IMR-90 (cell line): ENCODE measurements at regions not wholly inside any gene's neighbourhood (a gene's known extent, or its start where the extent isn't known, plus 50 kb on each side); places are given as distances from the start of the nearest gene placed in this dataset.

ENCODE experiments used
- ATAC-seq: fragments of 200-7000 bp; cut with Tn5 transposase; 2 replicates; pipeline ENCODE4 v1.9.1; 2020; ENCODE audit warnings: low read depth, mild to moderate bottlenecking, moderate library complexity
- BruUV-seq: library from RNA; stranded (reverse); fragments of 400-500 nt; replicated peaks from 2 replicates; lab custom pipeline; 2021; lab: Mats Ljungman, UMichigan
- CTCF ChIA-PET: fragments of 300-600 bp; formaldehyde crosslinking; extraction: SDS; loops from one replicate; lab custom pipeline; 2021; ENCODE audit warnings: antibody characterized with exemption; lab: Yijun Ruan, JAX
- POLR2A ChIA-PET: fragments of 300-600 bp; sonication (Branson Sonifier 250); formaldehyde crosslinking; loops from one replicate; lab custom pipeline; 2022; ENCODE audit warnings: antibody characterized with exemption; ENCODE audit not compliant: unreplicated experiment; lab: Charles Lee
- DNase-seq: peaks from one replicate; pipeline ENCODE4 v3.0.0; 2013
- H2AFZ ChIP-seq: replicated peaks from 2 replicates; pipeline ENCODE3; 2013; ENCODE audit warnings: low read length, mild to moderate bottlenecking; ENCODE audit not compliant: poor library complexity
- H2AK5ac ChIP-seq: 2 replicates; pipeline ENCODE4 v1.6.1; 2013; ENCODE audit warnings: low read depth, low read length, inconsistent platforms
- H2AK9ac ChIP-seq: replicated peaks from 2 replicates; pipeline ENCODE3; 2013; ENCODE audit warnings: mild to moderate bottlenecking, low read depth, low read length, moderate library complexity; ENCODE audit not compliant: poor library complexity
- H2BK120ac ChIP-seq: 2 replicates; pipeline ENCODE4 v1.6.1; 2013; ENCODE audit warnings: low read depth, low read length, inconsistent platforms
- H2BK15ac ChIP-seq: 3 replicates; pipeline ENCODE4 v1.6.1; 2013; ENCODE audit warnings: low read depth, low read length, inconsistent platforms
- H2BK20ac ChIP-seq: 2 replicates; pipeline ENCODE4 v1.6.1; 2013; ENCODE audit warnings: low read depth, mild to moderate bottlenecking, inconsistent platforms, low read length, moderate library complexity
- H2BK5ac ChIP-seq: 2 replicates; pipeline ENCODE4 v1.6.1; 2013; ENCODE audit warnings: mild to moderate bottlenecking, low read depth, low read length, inconsistent platforms; ENCODE audit not compliant: poor library complexity, severe bottlenecking
- H3K14ac ChIP-seq: replicated peaks from 2 replicates; pipeline ENCODE4 v1.6.1; 2013; ENCODE audit warnings: low read depth, low read length, inconsistent platforms
- H3K18ac ChIP-seq: 2 replicates; pipeline ENCODE4 v1.6.1; 2013; ENCODE audit warnings: low read depth, low read length, control low read depth
- H3K23ac ChIP-seq: 2 replicates; pipeline ENCODE4 v1.6.1; 2013; ENCODE audit warnings: low read depth, low read length, inconsistent platforms
- H3K27ac ChIP-seq: 2 replicates; pipeline ENCODE4 v1.5.1; 2013; ENCODE audit warnings: mild to moderate bottlenecking, control low read depth, low read length; ENCODE audit not compliant: insufficient read depth
- H3K27me3 ChIP-seq: 2 replicates; pipeline ENCODE4 v1.6.1; 2013; ENCODE audit warnings: low read length; ENCODE audit not compliant: control insufficient read depth, insufficient read depth
- H3K36me3 ChIP-seq: 2 replicates; pipeline ENCODE4 v1.6.1; 2013; ENCODE audit warnings: low read length, mixed read lengths; ENCODE audit not compliant: control insufficient read depth, insufficient read depth
- H3K4ac ChIP-seq: 2 replicates; pipeline ENCODE4 v1.6.1; 2013; ENCODE audit warnings: low read depth, low read length, inconsistent platforms
- H3K4me1 ChIP-seq: 2 replicates; pipeline ENCODE4 v1.6.1; 2013; ENCODE audit warnings: low read length, mixed read lengths; ENCODE audit not compliant: control insufficient read depth, insufficient read depth
- H3K4me2 ChIP-seq: 2 replicates; pipeline ENCODE4 v1.6.1; 2013; ENCODE audit warnings: low read depth, mild to moderate bottlenecking, control low read depth, low read length, moderate library complexity
- H3K4me3 ChIP-seq: 2 replicates; pipeline ENCODE4 v1.5.1; 2013; ENCODE audit warnings: low read depth, mild to moderate bottlenecking, control low read depth, low read length, moderate library complexity; ENCODE audit not compliant: insufficient read depth
- H3K56ac ChIP-seq: 2 replicates; pipeline ENCODE4 v1.6.1; 2013; ENCODE audit warnings: low read length, inconsistent platforms; ENCODE audit not compliant: insufficient read depth; ENCODE audit errors: extremely low read depth
- H3K79me1 ChIP-seq, 2 experiments: 2 replicates each; pipeline ENCODE4 v1.6.1; 2013; ENCODE audit warnings: low read length in 2 of 2, inconsistent platforms in 1 of 2, low read depth in 1 of 2
- H3K9ac ChIP-seq: 2 replicates; pipeline ENCODE4 v1.6.1; 2013; ENCODE audit warnings: low read depth, low read length, control low read depth
- H3K9me1 ChIP-seq: 2 replicates; pipeline ENCODE4 v1.6.1; 2013; ENCODE audit warnings: low read length, inconsistent platforms; ENCODE audit not compliant: insufficient read depth
- H3K9me3 ChIP-seq: 2 replicates; pipeline ENCODE4 v1.6.1; 2013; ENCODE audit warnings: low read length; ENCODE audit not compliant: control insufficient read depth, insufficient read depth
- H4K20me1 ChIP-seq: 2 replicates; pipeline ENCODE4 v1.6.1; 2013; ENCODE audit warnings: low read length, inconsistent platforms; ENCODE audit not compliant: insufficient read depth
- H4K5ac ChIP-seq: 2 replicates; pipeline ENCODE4 v1.6.1; 2013; ENCODE audit warnings: mild to moderate bottlenecking, low read depth, low read length, control low read depth
- H4K8ac ChIP-seq, 2 experiments: 2 replicates each; pipeline ENCODE4 v1.6.1; 2013; ENCODE audit warnings: low read depth in 2 of 2, low read length in 2 of 2, control low read depth in 1 of 2, inconsistent platforms in 1 of 2
- H4K91ac ChIP-seq: 2 replicates; pipeline ENCODE4 v1.6.1; 2013; ENCODE audit warnings: low read depth, low read length, inconsistent platforms; ENCODE audit not compliant: insufficient read depth
- BHLHE40 ChIP-seq: fragments of 150-350 bp; IDR thresholded peaks from 2 replicates; pipeline ENCODE4 v1.6.1; 2016; ENCODE audit warnings: mild to moderate bottlenecking, low read depth, low read length
- CEBPB ChIP-seq: IDR thresholded peaks from 2 replicates; pipeline ENCODE4 v1.6.1; 2012; ENCODE audit warnings: low read depth, low read length, improper control_type of control experiment
- CHD1 ChIP-seq: IDR thresholded peaks from 2 replicates; pipeline ENCODE4 v1.6.1; 2012; ENCODE audit warnings: low read depth, low read length, improper control_type of control experiment
- CTCF ChIP-seq: conservative IDR thresholded peaks from 2 replicates; pipeline ENCODE4 v1.5.1; 2012; ENCODE audit warnings: mild to moderate bottlenecking, low read depth, low read length, improper control_type of control experiment
- ELK1 ChIP-seq: fragments of 150-350 bp; IDR thresholded peaks from 2 replicates; pipeline ENCODE4 v1.6.1; 2016; ENCODE audit warnings: low read depth, mild to moderate bottlenecking, low read length, moderate library complexity, borderline replicate concordance
- FOS ChIP-seq: fragments of 150-350 bp; IDR thresholded peaks from 2 replicates; pipeline ENCODE4 v1.6.1; 2016; ENCODE audit warnings: low read depth, low read length
- MAFK ChIP-seq: IDR thresholded peaks from 2 replicates; pipeline ENCODE4 v1.6.1; 2012; ENCODE audit warnings: low read depth, low read length, improper control_type of control experiment
- MXI1 ChIP-seq: IDR thresholded peaks from 2 replicates; pipeline ENCODE4 v1.6.1; 2012; ENCODE audit warnings: low read depth, mild to moderate bottlenecking, low read length, moderate library complexity, borderline replicate concordance
- NFE2L2 ChIP-seq: fragments of 150-350 bp; IDR thresholded peaks from 2 replicates; pipeline ENCODE4 v1.6.1; 2016; ENCODE audit warnings: low read depth, mild to moderate bottlenecking, low read length
- POLR2A ChIP-seq: IDR thresholded peaks from 2 replicates; pipeline ENCODE4 v1.6.1; 2012; ENCODE audit warnings: mild to moderate bottlenecking, low read depth, low read length
- RAD21 ChIP-seq: IDR thresholded peaks from 2 replicates; pipeline ENCODE4 v1.6.1; 2012; ENCODE audit warnings: low read length, improper control_type of control experiment
- RFX5 ChIP-seq: IDR thresholded peaks from 2 replicates; pipeline ENCODE4 v1.8.0; 2012; ENCODE audit warnings: low read depth, mild to moderate bottlenecking, low read length, moderate library complexity
- USF2 ChIP-seq: fragments of 150-350 bp; IDR thresholded peaks from 2 replicates; pipeline ENCODE4 v1.6.1; 2017; ENCODE audit warnings: mild to moderate bottlenecking, antibody characterized with exemption, low read length, low read depth
- WGBS, 2 experiments: methylation state at CpG; one replicate each; pipeline versions ENCODE4 v1.1.5 to v1.1.7; 2013; ENCODE audit warnings: missing lambda C conversion rate in 2 of 2; ENCODE audit not compliant: insufficient read length in 1 of 2; ENCODE audit errors: extremely low coverage in 2 of 2; 5-methylcytosine and 5-hydroxymethylcytosine counted together
- dilution Hi-C: fragments of 300-500 bp; cut with HindIII; formaldehyde crosslinking; loops from one replicate; pipeline ENCODE4 v1.14.3; 2018; ENCODE audit warnings: low sequenced_read_pairs; ENCODE audit not compliant: unreplicated experiment
- in situ Hi-C: fragments of 300-500 bp; cut with MboI; formaldehyde crosslinking; loops from 3 replicates; pipeline ENCODE4 v1.14.3; 2019; ENCODE audit warnings: low sequenced_read_pairs, inconsistent platforms, mixed read lengths
- intact Hi-C: fragments of 100-400 bp; cut with micrococcal nuclease; formaldehyde crosslinking; loops from 2 replicates; pipeline ENCODE4 v1.10.0; 2022

- no peak overlapping the region for H2AFZ ChIP-seq
- no peak overlapping the region for H2AK9ac ChIP-seq
- H3K36me3 ChIP-seq = no peaks in the 10 kb centered on the region
- intact Hi-C loops = no loop called here
- no peak overlapping the region for H3K4me2 ChIP-seq
- ATAC-seq (no peak), DNase-seq (no peak)
- H3K56ac ChIP-seq = no peak overlapping the region
- no peaks in the 10 kb centered on the region for H3K9me1 ChIP-seq
- in situ Hi-C loops = no loop called here
- TF ChIP-seq MXI1 (no peak), RAD21 (no peak), USF2 (no peak), ELK1 (no peak), FOS (no peak), NFE2L2 (no peak), POLR2A (no peak), CEBPB (no peak), CHD1 (no peak), BHLHE40 (no peak), RFX5 (no peak), MAFK (no peak), CTCF (no peak)
- H3K14ac ChIP-seq = no peak overlapping the region
- no peaks in the 10 kb centered on the region for H4K20me1 ChIP-seq
- peaks cover 27% of the 10 kb centered on the region for H3K9me3 ChIP-seq
- no peak overlapping the region for H4K5ac ChIP-seq
- H3K23ac ChIP-seq = no peak overlapping the region
- H4K8ac ChIP-seq = no peak overlapping the region
- no peak overlapping the region for H3K27ac ChIP-seq
- H2BK20ac ChIP-seq = no peak overlapping the region
- no peaks in the 10 kb centered on the region for H3K27me3 ChIP-seq
- no peak overlapping the region for H3K4ac ChIP-seq
- 50% methylated on average over 1 of the region's 6 CpGs; no CpG with 5 or more reads in 1 of the 2 experiments for WGBS, 2 experiments
- H3K9ac ChIP-seq = no peak overlapping the region
- CTCF ChIA-PET = no interaction called here
- H3K18ac ChIP-seq = no peak overlapping the region
- no peak overlapping the region for H4K91ac ChIP-seq
- H3K4me3 ChIP-seq = no peak overlapping the region
- no peak overlapping the region for H2BK15ac ChIP-seq
- H2BK120ac ChIP-seq = no peak overlapping the region
- H3K79me1 ChIP-seq = no peaks in the 10 kb centered on the region
- no peak overlapping the region for H2AK5ac ChIP-seq
- no peak overlapping the region for H2BK5ac ChIP-seq
- POLR2A ChIA-PET = no interaction called here
- H3K4me1 ChIP-seq = no peaks in the 10 kb centered on the region
- dilution Hi-C loops = no loop called here
- no TSS peak for BruUV-seq
Observed at GRCh38 chr5:5686356-5686755, 263.9 kb downstream of the ICE1 start.
